ENCODE measurements at regions not wholly inside any gene's neighbourhood (a gene's known extent, or its start where the extent isn't known, plus 50 kb on each side); places are given as distances from the start of the nearest gene placed in this dataset.

DNA sequence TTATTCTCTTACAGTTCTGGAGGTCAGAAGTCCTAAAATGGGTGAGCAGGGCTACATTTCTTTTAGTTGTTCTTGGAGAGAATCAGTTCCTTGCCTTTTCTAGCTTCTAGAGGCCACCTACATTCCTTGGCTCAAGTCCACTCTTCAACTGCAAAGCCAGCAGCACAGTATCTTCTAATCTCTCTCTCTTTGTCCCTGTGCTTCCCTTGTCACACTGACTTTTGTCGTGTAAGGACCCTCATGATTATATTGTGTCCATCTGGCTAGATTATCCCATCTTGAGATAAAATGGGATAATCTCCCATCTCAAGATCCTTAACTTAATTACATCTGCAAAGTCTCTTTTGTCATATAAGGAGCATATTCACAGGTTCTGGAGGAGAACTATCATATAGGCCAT, 359.0 kb downstream of the ADRA2A start:
- in situ Hi-C loops (cut with HindIII; ENCODE audit: low sequenced_read_pairs) = no loop called here

DNA sequence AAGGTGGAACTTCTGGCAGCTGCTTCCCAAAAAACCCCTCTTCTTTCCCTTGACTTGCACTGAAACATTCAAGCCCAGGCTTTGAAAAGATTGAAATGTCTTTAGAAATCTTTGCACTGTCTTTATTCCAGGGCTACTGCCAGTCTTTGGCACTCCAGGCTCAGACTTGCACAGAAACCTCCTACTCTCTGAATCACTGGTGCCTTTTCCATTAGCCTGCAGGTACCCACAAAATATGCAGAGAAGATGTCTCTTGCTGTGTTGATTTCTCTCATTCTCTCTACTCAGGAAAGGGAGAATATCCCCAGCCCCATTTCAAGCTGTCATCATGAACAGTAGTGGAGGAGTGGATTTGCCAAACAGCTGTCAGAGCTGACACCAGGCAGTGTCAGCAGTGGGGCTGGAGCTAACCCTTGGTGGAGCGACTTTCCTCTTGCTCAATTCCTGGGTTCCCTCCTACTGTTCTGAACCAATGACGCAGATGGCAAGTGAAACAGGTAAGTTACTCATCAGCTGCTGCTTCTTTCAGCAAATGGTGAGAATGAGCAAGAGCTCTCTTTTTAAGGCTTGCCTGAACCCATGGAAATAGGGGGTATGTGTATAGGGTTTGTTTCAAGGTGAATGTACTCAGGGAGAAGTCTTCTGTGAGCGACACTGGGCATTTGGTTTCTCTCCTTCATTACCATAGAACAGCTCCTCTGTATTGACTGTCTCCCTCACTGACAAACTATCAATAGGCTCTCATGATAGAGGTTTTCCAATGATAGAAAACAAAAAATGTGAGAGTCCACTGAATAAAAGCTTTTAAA, 362.4 kb downstream of the ADRA2A start:
- in situ Hi-C loops (cut with HindIII; ENCODE audit: low sequenced_read_pairs) = no loop called here

GRCh38 chr10:111440501-111440900, 363.7 kb downstream of the ADRA2A start:
- in situ Hi-C loops (cut with HindIII; ENCODE audit: low sequenced_read_pairs) = no loop called here

DNA sequence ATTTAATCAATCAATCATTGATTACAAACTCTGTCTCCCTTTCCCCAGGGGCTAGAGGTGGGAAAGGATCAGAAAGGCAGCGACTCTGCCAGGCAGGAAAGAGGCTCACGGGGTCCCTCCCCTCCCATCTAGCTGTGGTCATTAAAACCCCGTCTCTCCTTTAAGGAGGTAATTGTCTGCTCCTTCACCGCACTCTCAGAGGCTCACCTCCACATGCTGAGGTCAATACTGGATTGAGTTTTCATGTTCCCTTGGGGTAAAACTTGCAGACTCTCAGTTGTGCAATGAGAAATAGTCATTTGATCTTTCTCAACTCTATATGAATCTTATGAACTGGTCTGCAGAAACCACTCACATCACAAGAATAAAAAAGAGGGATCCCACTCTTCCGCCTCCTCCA, 368.8 kb downstream of the ADRA2A start:
- in situ Hi-C loops (cut with HindIII; ENCODE audit: low sequenced_read_pairs) = no loop called here

DNA sequence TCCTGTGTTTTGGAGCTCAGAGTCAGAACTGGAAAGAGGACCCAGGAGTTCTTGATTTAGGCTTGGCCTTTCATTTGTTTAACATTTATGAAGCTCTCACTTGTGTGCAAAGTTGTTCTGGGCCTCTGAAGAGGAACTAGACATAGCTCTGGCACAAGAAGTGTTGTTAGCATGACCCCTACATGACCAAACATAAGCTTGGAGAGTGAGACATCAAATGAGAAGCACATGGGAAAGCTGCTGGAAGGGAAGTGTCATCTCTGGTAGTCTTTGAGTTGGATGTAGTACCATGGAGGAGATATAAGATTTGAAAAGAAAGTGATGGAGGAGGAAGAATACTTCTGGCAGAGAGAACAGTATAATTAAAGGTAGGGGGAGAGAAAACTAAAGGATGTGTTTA, 370.1 kb downstream of the ADRA2A start:
- in situ Hi-C loops (cut with HindIII; ENCODE audit: low sequenced_read_pairs) = no loop called here

DNA sequence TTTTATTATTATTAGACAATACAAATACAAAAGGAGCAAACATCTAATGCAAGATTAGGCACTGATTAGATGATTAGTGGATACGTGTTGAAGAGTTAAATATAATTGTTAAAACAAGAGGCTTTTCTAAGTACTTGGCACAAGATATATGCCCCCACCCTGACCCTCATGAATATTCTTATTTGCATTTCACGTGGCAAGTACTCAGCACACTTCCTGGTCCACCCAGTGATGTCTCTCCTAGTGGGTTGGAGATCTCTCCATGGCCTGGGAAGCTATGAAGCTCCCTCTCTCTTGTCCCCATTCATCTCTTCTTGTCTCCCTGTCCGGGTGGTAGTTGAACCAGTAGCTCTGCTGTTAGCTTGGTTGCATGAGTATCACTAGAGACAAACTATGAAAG, 375.3 kb downstream of the ADRA2A start:
- in situ Hi-C loops (cut with HindIII; ENCODE audit: low sequenced_read_pairs) = no loop called here

DNA sequence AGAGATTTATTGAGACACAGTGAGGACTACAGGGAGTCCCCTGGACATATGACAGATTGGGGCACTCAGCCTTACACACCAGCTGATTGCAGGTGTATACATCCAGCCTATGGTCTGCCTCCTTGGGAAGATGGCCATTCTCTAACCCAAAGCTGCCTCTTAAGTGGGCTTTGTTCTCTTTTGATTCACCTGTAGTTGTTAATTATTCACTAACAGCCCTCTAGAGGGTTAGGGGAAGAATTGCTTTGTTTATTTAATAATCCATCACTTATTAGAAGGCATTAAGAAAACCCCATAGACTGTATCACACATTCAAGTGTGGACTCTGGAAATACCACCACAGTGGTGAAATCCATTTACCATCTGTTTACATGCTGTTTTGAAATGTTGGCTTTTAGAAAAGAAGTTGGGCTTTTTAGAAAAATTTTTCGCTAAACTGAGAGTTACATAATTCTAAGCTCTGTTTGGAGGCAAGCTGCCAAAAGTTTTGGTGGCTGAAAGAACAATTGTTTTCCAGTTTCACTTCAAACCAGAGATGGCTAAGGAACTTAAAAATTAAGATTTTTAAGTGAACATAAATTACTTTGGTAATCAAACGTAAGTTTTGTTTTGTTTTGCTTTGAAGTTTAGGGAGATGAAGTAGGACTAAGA, 379.1 kb downstream of the ADRA2A start:
- in situ Hi-C loops (cut with HindIII; ENCODE audit: low sequenced_read_pairs) = no loop called here

GRCh38 chr10:111458256-111458655, 381.4 kb downstream of the ADRA2A start:
- in situ Hi-C loops (cut with HindIII; ENCODE audit: low sequenced_read_pairs) = no loop called here

DNA sequence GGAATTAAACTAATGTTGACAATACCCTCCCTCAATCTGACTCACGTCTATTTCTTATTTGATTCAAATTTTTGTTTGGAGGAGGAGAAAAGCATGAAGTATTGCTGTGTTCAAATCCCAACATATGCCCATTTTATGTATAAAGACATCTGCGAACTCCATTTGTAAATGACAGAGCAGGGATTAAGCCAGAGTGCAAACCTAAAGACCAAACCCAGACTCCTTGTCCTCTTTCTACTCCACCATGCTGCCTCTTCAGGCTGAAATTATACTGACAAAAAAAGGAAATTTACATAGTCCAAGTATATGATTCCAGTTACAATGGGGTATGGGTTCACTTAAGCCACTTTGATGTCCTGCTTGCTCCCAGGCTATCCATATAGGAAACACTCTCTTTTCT, 383.1 kb downstream of the ADRA2A start:
- in situ Hi-C loops (cut with HindIII; ENCODE audit: low sequenced_read_pairs) = no loop called here

- in situ Hi-C loops (cut with HindIII; ENCODE audit: low sequenced_read_pairs) = no loop called here
Observed at GRCh38 chr10:111472445-111472844, 395.6 kb downstream of the ADRA2A start.

- in situ Hi-C loops (cut with HindIII; ENCODE audit: low sequenced_read_pairs) = no loop called here
Observed at GRCh38 chr10:111473361-111473760, 396.5 kb downstream of the ADRA2A start.

DNA sequence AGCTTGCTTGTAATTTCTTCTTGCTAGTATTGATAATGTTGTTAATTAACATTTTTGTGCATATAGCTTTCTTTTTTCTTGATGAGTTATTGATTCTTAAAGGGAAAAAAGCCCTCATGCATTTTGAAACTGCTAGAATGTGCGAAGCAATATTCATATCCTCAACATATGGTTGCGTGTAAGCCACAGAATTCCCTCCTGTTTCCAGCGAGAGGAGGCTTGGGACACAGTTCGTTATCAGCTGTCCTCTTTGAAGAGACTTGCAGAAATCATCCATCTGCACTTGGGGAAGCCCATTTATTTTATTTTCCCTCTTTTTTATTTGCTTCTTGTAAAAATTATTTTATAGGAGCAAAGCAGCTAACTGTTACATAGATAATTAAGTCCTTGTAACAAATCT, 398.0 kb downstream of the ADRA2A start:
- in situ Hi-C loops (cut with HindIII; ENCODE audit: low sequenced_read_pairs) = no loop called here

DNA sequence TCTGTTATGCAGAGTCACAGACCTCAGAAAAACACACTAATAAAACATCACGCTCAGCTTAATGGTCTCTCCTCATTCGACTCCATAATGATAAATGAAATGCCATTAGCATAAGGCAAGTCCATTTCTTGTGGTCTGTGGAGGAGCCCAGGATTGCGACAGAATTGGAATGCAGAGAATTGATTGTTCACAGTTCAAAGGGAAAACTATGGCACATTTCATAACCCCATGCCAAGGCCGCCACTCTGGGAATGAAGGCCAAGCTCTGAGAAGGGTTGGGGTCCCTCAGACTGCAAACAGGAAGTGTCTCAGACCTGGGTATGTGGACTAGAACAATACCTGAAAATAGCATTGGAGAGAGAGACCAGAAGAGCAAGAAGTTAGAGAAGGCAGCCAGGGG, 398.9 kb downstream of the ADRA2A start:
- in situ Hi-C loops (cut with HindIII; ENCODE audit: low sequenced_read_pairs) = no loop called here

GRCh38 chr10:111478651-111479050, 401.8 kb downstream of the ADRA2A start:
- in situ Hi-C loops (cut with HindIII; ENCODE audit: low sequenced_read_pairs) = no loop called here

GRCh38 chr10:111479966-111480365, 403.1 kb downstream of the ADRA2A start:
- in situ Hi-C loops (cut with HindIII; ENCODE audit: low sequenced_read_pairs) = no loop called here

GRCh38 chr10:111481261-111481826, 404.5 kb downstream of the ADRA2A start:
- in situ Hi-C loops (cut with HindIII; ENCODE audit: low sequenced_read_pairs) = no loop called here

GRCh38 chr10:111481866-111482265, 405.0 kb downstream of the ADRA2A start:
- in situ Hi-C loops (cut with HindIII; ENCODE audit: low sequenced_read_pairs) = no loop called here

- in situ Hi-C loops (cut with HindIII; ENCODE audit: low sequenced_read_pairs) = no loop called here
Observed at GRCh38 chr10:111482621-111483216, 405.9 kb downstream of the ADRA2A start.

DNA sequence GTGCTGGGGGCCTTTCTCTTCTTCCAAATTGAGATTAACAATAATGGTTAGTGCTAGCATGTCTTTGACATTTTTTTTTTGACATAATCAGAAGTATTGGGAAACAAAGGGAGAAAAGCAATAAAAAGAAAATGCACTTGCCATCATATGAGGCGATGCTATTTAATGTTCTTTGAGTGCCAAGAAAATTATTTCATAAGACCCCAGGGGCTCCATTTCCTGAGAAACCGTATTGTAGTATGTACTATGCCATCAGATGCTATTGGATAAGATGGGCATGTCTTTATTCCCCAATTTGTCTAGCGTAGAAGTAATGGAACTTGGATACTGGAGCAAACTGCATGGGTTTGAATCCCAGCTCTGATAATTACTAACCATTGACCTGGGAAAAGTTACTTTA, 408.9 kb downstream of the ADRA2A start:
- in situ Hi-C loops (cut with HindIII; ENCODE audit: low sequenced_read_pairs) = no loop called here

DNA sequence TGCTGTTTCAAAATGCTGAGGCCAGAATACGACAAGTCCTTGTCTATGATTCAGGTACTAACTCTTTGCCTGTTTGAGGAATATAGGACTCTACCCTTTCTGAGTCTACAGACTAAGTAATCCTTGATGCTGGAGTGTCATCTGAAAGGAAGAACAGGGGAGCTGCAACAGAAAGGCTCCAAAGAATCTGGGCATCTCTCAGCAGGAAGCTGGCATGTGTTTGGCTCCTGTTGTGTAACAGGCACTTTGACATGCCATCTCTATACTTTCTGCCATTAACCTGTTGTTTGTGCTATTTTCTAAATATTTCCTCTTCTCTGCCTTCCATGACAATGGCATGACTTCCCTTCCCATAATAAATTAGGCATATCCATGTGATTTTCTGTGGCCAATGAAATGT, 409.5 kb downstream of the ADRA2A start:
- in situ Hi-C loops (cut with HindIII; ENCODE audit: low sequenced_read_pairs) = no loop called here

- in situ Hi-C loops (cut with HindIII; ENCODE audit: low sequenced_read_pairs) = no loop called here
Observed at GRCh38 chr10:111488668-111489067, 411.8 kb downstream of the ADRA2A start.

DNA sequence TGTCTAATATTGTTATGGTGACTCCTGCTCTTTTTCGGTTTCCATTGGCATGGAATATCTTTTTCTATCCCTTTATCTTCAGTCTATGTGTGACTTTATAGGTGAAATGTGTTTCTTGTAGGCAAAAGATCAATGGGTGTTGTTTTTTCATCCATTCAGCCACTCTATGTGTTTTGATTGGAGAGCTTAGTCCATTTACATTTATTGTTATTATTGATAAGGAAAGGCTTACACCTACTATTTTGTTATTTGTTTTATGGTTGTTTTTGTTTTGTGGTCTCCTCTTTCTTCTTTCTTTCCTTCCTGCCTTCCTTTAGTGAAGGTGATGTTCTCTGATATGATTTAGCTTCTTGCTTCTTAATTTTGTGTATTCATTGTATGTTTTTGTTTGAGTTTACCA, 414.3 kb downstream of the ADRA2A start:
- in situ Hi-C loops (cut with HindIII; ENCODE audit: low sequenced_read_pairs) = no loop called here

Data from DLD1 (cell line).